AG04449 (cell line): ENCODE measurements at regions not wholly inside any gene's neighbourhood (a gene's known extent, or its start where the extent isn't known, plus 50 kb on each side); places are given as distances from the start of the nearest gene placed in this dataset.

Experiments
- CTCF ChIA-PET: fragments of 350-600 bp; formaldehyde crosslinking; extraction: SDS; loops from one replicate; lab custom pipeline; 2021; ENCODE audit warnings: antibody characterized with exemption; lab: Yijun Ruan, JAX
- POLR2A ChIA-PET: fragments of 400-600, 350-600 bp; formaldehyde crosslinking; extraction: SDS; loops from one replicate; lab custom pipeline; 2020; ENCODE audit warnings: antibody characterized with exemption, inconsistent platforms; lab: Yijun Ruan, JAX
- DNase-seq: peaks from one replicate; pipeline ENCODE4 v3.0.0-alpha.2; 2010; ENCODE audit warnings: low read depth, low spot score
- H3K4me3 ChIP-seq: 2 replicates; pipeline ENCODE4 v1.5.1; 2011; ENCODE audit warnings: low read depth, mild to moderate bottlenecking, control low read depth, low read length
- TF ChIP-seq, protein P1 (sequence below): IDR thresholded peaks from one replicate; pipeline ENCODE4 v1.5.1; 2011; ENCODE audit warnings: mild to moderate bottlenecking, moderate library complexity, low read length, control low read depth, inconsistent platforms; ENCODE audit not compliant: insufficient read depth; ENCODE audit errors: missing control alignments

DNA sequence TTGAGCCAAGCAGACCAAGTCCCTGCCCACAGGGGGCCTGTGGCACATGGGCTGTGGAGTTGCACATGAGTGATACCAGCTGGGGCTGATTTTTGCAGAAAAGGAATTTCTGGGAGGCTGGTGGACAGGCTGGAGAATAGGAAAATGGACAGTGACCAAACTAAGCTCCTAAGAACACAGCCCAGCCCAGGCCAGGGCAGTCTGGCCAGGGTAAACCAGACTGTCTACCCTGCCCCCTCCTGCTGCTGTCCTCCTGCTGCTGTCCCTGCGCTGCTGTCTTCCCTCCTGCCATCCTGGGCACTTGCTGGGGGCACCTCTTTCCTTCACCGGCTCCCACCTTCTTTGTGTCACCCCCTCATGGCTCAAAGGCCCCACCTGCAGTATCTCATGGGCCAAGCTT is 219.2 kb downstream of the ZIC5 start:
- CTCF ChIA-PET: no interaction called here
- DNase-seq: no peak
- TF ChIP-seq, protein P1, sequence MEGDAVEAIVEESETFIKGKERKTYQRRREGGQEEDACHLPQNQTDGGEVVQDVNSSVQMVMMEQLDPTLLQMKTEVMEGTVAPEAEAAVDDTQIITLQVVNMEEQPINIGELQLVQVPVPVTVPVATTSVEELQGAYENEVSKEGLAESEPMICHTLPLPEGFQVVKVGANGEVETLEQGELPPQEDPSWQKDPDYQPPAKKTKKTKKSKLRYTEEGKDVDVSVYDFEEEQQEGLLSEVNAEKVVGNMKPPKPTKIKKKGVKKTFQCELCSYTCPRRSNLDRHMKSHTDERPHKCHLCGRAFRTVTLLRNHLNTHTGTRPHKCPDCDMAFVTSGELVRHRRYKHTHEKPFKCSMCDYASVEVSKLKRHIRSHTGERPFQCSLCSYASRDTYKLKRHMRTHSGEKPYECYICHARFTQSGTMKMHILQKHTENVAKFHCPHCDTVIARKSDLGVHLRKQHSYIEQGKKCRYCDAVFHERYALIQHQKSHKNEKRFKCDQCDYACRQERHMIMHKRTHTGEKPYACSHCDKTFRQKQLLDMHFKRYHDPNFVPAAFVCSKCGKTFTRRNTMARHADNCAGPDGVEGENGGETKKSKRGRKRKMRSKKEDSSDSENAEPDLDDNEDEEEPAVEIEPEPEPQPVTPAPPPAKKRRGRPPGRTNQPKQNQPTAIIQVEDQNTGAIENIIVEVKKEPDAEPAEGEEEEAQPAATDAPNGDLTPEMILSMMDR: no peak
- H3K4me3 ChIP-seq: no peak overlapping the region
- POLR2A ChIA-PET: no interaction called here

DNA sequence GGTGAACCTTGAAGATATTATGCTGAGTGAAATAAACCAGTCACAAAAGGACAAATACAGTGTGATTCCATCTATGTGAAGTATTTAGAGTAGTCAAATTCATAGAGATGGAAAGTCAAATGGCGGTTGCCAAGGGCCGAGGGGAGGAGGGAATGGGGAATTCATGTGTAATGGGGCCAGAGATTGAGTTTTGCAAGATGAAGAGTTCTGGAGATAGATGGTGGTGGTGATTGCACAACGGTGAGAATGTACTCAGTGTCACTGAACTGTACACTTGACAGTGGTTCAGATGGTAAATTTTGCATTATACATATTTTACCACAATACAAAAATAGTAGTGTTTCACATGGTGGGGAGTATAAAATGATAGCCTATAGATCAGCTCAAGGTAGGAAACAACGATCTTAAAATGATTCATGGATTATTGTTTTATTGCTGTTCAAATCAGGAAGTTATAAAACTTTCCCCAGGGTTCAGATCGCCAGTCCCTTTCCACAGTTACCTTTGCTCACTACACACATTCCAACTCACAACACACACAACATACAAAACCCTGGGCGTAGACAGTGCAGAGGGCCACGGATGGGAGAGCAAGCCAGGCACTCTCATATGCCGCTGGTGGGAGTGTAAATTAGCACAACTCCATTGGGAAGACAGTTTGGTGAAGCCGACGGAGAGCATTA is 219.9 kb downstream of the ZIC5 start:
- TF ChIP-seq, protein P1: no peak
- DNase-seq: no peak
- H3K4me3 ChIP-seq: no peak overlapping the region
- ChIA-PET POLR2A (no interaction called here), CTCF (no interaction called here)

DNA sequence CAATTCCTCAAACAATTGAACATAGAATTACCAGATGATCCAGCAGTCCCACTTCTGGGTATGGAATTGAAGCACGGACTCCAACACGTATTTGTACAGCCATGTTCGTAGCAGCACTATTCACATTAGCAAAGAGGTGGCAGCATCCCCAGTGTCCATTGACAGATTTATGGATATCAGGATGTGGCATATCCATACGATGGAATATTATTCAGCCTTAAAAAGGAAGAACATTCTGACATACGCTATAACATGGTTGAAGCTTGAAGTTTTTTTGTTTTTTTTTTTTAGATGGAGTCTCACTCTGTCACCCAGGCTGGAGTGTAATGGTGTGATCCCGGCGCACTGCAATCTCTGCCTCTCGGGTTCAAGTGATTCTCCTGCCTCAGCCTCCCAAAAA is 220.6 kb downstream of the ZIC5 start:
- no peak overlapping the region for H3K4me3 ChIP-seq
- ChIA-PET POLR2A (no interaction called here), CTCF (no interaction called here)
- TF ChIP-seq, protein P1: no peak
- DNase-seq: no peak

DNA sequence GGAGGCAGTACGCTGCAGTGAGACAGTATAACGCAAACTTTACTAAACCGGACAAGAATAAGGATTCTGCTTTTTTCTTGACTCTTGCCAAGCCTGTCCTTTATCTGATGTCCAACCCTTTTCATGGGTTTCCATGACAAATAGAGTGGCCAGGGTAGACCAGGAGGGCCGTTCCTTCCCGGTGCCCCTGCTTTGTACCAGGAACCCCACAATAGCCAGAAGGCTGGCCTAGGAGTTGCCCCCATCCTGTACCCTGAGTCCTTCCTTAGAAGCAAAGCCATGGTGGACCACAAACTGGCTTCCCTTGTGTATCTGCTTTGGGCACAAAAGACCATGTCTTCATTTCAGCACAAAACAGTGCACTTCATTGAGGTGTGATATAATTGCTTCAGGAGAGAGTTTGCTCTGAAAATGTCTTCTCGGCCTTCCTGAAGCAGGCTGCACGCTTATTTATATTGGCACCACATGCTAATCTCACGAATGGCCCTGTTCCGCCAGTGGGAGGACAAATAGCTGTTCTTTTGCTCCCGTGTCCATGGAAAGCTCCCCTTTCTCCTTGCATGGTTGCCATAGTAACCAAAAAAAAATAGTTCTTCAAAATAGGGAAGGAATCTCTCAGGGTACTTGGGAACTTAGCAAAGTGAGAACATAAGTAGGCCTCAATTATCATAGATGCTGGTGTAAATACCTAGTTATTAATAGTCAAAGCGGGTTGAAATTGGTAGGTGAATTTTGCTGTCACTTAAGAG is 222.1 kb downstream of the ZIC5 start:
- DNase-seq: no peak
- H3K4me3 ChIP-seq: no peak overlapping the region
- CTCF ChIA-PET: no interaction called here

DNA sequence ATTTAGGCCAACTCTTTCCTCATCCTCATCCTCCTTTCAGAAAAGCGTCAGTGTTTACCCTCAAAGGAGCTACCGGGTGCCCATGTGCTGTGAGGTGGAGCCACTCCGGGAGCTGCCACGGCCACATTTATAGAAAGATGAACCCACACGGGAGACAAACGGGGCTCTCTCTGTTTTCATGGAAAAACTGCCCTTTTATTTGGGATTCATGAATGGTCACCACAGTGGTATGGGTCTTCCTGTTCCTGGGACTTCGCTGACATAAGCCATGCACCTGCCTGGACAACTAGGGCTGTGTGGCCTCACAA is 224.2 kb downstream of the ZIC5 start:
- TF ChIP-seq, protein P1: no peak
- DNase-seq: no peak
- no peak overlapping the region for H3K4me3 ChIP-seq
- ChIA-PET CTCF (no interaction called here), POLR2A (no interaction called here)

More for the DNA sequence above, 222.1 kb downstream of the ZIC5 start:
- TF ChIP-seq, protein P1: no peak
- POLR2A ChIA-PET: no interaction called here

DNA sequence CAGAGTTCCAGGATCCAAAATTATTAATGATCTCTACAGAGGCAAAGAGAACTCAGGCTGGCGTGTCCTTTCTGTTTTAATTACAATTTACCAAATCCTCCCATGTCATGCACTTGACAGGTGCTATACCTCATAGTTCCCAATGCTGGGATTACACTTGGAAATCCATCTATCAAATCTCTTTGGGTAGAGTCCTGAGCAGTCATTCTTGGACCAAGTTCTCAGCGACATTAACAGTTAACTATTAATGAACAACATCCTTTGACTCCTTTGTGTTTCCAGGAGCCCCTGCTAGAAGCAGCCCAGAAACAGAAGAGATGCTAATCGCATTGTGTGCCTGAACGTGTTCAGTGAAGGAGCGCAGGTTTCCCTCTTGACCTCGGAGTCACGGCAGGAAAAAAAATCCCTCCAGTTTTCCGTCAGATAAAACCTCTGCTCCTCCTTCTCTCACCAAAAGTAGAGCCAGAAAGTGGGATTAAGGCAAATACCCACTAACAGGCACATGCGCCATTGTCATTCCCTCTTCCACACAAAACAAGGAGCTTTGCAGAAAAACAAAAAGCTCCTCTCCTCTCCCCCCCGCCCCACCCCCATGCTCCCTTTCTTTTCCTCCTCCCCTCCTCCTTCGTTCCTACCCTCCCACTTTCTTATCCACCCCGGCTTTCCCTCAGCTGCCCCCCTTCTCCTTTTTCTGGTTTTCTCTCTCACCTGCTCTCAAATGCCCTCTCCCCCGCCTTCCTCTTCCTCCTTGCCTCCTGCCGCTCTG is 224.7 kb downstream of the ZIC5 start:
- TF ChIP-seq, protein P1: no peak
- ChIA-PET CTCF (no interaction called here), POLR2A (no interaction called here)
- DNase-seq: no peak
- H3K4me3 ChIP-seq: no peak overlapping the region
